ENCODE measurements at regions not wholly inside any gene's neighbourhood (a gene's known extent, or its start where the extent isn't known, plus 50 kb on each side); places are given as distances from the start of the nearest gene placed in this dataset.

DNA sequence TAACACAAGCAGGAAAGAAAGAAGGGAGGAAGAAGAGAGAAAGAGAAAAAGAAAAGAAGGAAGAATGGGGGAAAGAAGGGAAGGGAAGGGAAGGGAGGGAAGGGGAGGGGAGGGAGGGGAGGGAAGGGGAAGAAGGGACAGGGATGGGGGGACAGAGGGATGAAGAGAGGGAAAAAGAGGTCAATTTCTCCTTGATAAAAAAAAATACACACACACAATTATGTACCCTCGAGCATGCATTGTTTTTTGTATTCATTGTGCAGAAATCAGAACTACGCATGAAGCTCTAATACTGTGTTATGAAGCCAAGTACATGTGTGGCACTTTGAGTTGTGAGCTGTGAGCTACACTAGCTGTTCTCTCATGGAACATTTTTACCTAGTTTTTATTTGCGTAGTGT lies 274.9 kb upstream of the CDH18 start:
- no peak for ATAC-seq (ENCODE audit: low read depth)

DNA sequence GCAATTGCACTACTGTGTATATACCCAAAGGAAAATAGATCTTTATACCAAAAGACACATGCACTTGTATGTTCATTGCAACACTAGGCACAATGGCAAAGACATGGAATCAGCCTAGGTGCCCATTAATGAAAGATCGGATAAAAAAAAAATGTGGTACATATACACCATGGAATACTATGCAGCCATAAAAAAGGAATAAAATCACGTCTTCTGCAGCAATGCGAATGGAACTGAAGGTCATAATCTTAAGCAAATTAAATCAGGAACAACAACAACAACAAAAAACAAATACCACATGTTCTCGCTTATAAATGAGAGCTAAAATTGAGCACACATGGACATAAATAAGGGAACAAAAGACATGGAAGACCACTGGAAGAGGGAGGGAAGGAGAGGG lies 266.7 kb upstream of the CDH18 start:
- no peaks in the 10 kb centered on the region for H3K27me3 ChIP-seq (ENCODE audit: insufficient read depth, poor library complexity, severe bottlenecking)
- no peaks in the 10 kb centered on the region for H3K36me3 ChIP-seq (ENCODE audit: low read depth)
- TF ChIP-seq, protein P1, sequence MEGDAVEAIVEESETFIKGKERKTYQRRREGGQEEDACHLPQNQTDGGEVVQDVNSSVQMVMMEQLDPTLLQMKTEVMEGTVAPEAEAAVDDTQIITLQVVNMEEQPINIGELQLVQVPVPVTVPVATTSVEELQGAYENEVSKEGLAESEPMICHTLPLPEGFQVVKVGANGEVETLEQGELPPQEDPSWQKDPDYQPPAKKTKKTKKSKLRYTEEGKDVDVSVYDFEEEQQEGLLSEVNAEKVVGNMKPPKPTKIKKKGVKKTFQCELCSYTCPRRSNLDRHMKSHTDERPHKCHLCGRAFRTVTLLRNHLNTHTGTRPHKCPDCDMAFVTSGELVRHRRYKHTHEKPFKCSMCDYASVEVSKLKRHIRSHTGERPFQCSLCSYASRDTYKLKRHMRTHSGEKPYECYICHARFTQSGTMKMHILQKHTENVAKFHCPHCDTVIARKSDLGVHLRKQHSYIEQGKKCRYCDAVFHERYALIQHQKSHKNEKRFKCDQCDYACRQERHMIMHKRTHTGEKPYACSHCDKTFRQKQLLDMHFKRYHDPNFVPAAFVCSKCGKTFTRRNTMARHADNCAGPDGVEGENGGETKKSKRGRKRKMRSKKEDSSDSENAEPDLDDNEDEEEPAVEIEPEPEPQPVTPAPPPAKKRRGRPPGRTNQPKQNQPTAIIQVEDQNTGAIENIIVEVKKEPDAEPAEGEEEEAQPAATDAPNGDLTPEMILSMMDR (IDR thresholded peaks at IDR 0.05; ENCODE audit: poor library complexity, severe bottlenecking) = no peak
- no peak overlapping the region for H3K27ac ChIP-seq (ENCODE audit: poor library complexity, severe bottlenecking)
- no peak overlapping the region for H3K4me3 ChIP-seq (ENCODE audit: severe bottlenecking)
- H3K4me1 ChIP-seq (ENCODE audit: insufficient read depth, poor library complexity, severe bottlenecking) = no peaks in the 10 kb centered on the region
- ATAC-seq (ENCODE audit: low read depth) (no peak), DNase-seq (ENCODE audit: low spot score) (no peak)
- H3K9me3 ChIP-seq (ENCODE audit: severe bottlenecking) = no peaks in the 10 kb centered on the region

More for the DNA sequence above, 274.9 kb upstream of the CDH18 start:
- H3K27me3 ChIP-seq (ENCODE audit: insufficient read depth, poor library complexity, severe bottlenecking) = no peaks in the 10 kb centered on the region
- peaks cover 9% of the 10 kb centered on the region for H3K4me1 ChIP-seq (ENCODE audit: insufficient read depth, poor library complexity, severe bottlenecking)
- no peak overlapping the region for H3K27ac ChIP-seq (ENCODE audit: poor library complexity, severe bottlenecking)
- TF ChIP-seq, protein P1 (IDR thresholded peaks at IDR 0.05; ENCODE audit: poor library complexity, severe bottlenecking) = no peak
- DNase-seq (ENCODE audit: low spot score) = no peak
- H3K36me3 ChIP-seq (ENCODE audit: low read depth) = no peaks in the 10 kb centered on the region
- H3K9me3 ChIP-seq (ENCODE audit: severe bottlenecking) = no peaks in the 10 kb centered on the region
- H3K4me3 ChIP-seq (ENCODE audit: severe bottlenecking) = no peak overlapping the region

GRCh38 chr5:20248118-20248517 lies 260.1 kb upstream of the CDH18 start:
- ATAC-seq (ENCODE audit: low read depth) (no peak), DNase-seq (ENCODE audit: low spot score) (no peak)
- H3K36me3 ChIP-seq (ENCODE audit: low read depth) = no peaks in the 10 kb centered on the region
- no peak overlapping the region for H3K4me3 ChIP-seq (ENCODE audit: severe bottlenecking)
- H3K9me3 ChIP-seq (ENCODE audit: severe bottlenecking) = no peaks in the 10 kb centered on the region
- no peak overlapping the region for H3K27ac ChIP-seq (ENCODE audit: poor library complexity, severe bottlenecking)
- TF ChIP-seq, protein P1 (IDR thresholded peaks at IDR 0.05; ENCODE audit: poor library complexity, severe bottlenecking) = no peak
- no peaks in the 10 kb centered on the region for H3K27me3 ChIP-seq (ENCODE audit: insufficient read depth, poor library complexity, severe bottlenecking)
- H3K4me1 ChIP-seq (ENCODE audit: insufficient read depth, poor library complexity, severe bottlenecking) = no peaks in the 10 kb centered on the region

- Histone ChIP-seq H3K4me1 (ENCODE audit: insufficient read depth, poor library complexity, severe bottlenecking) (no peaks in the 10 kb centered on the region), H3K36me3 (ENCODE audit: low read depth) (no peaks in the 10 kb centered on the region), H3K4me3 (ENCODE audit: severe bottlenecking) (no peak overlapping the region), H3K9me3 (ENCODE audit: severe bottlenecking) (no peaks in the 10 kb centered on the region), H3K27me3 (ENCODE audit: insufficient read depth, poor library complexity, severe bottlenecking) (no peaks in the 10 kb centered on the region), H3K27ac (ENCODE audit: poor library complexity, severe bottlenecking) (no peak overlapping the region)
- no peak for DNase-seq (ENCODE audit: low spot score)
- TF ChIP-seq, protein P1 (IDR thresholded peaks at IDR 0.05; ENCODE audit: poor library complexity, severe bottlenecking) = no peak
- no peak for ATAC-seq (ENCODE audit: low read depth)
These were observed 257.5 kb upstream of the CDH18 start for GRCh38 chr5:20245432-20245974.

DNA sequence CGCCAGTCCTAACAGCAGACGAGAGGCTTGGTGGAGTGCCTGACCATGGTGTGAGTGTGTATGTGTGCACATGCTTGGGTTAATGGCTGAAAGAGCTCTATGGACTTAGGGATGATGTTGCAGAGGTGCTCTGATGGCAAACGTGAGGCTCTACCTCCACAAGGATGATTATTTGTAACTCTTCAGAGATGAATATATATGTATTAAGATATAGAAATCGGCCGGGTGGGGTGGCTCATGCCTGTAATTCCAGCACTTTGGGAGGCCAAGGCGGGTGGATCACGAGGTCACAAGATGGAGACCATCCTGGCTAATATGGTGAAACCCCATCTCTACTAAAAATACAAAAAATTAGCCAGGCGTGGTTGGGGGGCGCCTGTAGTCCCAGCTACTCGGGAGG lies 253.4 kb upstream of the CDH18 start:
- peaks cover 9% of the 10 kb centered on the region for H3K27me3 ChIP-seq (ENCODE audit: insufficient read depth, poor library complexity, severe bottlenecking)
- H3K4me3 ChIP-seq (ENCODE audit: severe bottlenecking) = no peak overlapping the region
- ATAC-seq (ENCODE audit: low read depth) (no peak), DNase-seq (ENCODE audit: low spot score) (no peak)
- no peak overlapping the region for H3K27ac ChIP-seq (ENCODE audit: poor library complexity, severe bottlenecking)
- H3K36me3 ChIP-seq (ENCODE audit: low read depth) = no peaks in the 10 kb centered on the region
- no peaks in the 10 kb centered on the region for H3K4me1 ChIP-seq (ENCODE audit: insufficient read depth, poor library complexity, severe bottlenecking)
- no peaks in the 10 kb centered on the region for H3K9me3 ChIP-seq (ENCODE audit: severe bottlenecking)
- TF ChIP-seq, protein P1 (IDR thresholded peaks at IDR 0.05; ENCODE audit: poor library complexity, severe bottlenecking) = no peak
